ENCODE measurements at regions not wholly inside any gene's neighbourhood (a gene's known extent, or its start where the extent isn't known, plus 50 kb on each side); places are given as distances from the start of the nearest gene placed in this dataset.

- no peak overlapping the region for H3K27ac Mint-ChIP-seq
Measured at GRCh38 chr18:55866886-55867285, 278.9 kb upstream of the TCF4 start.

GRCh38 chr18:55866006-55866405, 278.0 kb upstream of the TCF4 start:
- no peak for DNase-seq (ENCODE audit: low spot score in 2 of 2)
- ATAC-seq (ENCODE audit: low read depth) = no peak

More at GRCh38 chr18:55866886-55867285, 278.9 kb upstream of the TCF4 start:
- DNase-seq (ENCODE audit: low spot score in 2 of 2) (no peak), ATAC-seq (ENCODE audit: low read depth) (no peak)
- no peak overlapping the region for H3K4me3 Mint-ChIP-seq
- H3K27me3 Mint-ChIP-seq = no peaks in the 10 kb centered on the region
- no peaks in the 10 kb centered on the region for H3K36me3 Mint-ChIP-seq
- H3K9me3 Mint-ChIP-seq = no peaks in the 10 kb centered on the region
- no peaks in the 10 kb centered on the region for H3K4me1 Mint-ChIP-seq

DNA sequence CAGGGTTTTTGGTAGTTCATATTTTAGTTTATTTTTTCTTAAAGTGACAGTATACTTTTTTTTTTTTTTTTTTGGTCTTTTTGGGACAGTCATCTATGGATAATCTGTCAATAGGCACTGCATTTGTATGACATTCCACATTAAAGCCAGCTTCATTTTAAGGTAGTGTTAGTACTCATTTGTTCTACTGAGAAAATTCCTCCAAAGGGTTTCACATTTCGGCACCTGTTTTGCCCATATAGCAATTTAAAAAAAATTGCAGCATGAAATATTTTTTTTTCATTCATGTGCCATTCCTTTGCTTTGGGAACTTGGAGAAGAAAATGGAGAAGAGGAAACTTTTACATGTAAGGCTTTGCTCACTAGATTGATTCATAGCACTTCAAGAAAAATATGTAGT, 276.3 kb upstream of the TCF4 start:
- H3K27ac Mint-ChIP-seq = no peak overlapping the region
- DNase-seq (ENCODE audit: low spot score in 2 of 2) = no peak

More at GRCh38 chr18:55866006-55866405, 278.0 kb upstream of the TCF4 start:
- Mint-ChIP-seq H3K9me3 (no peaks in the 10 kb centered on the region), H3K4me3 (no peak overlapping the region), H3K27ac (no peak overlapping the region), H3K4me1 (no peaks in the 10 kb centered on the region), H3K36me3 (no peaks in the 10 kb centered on the region), H3K27me3 (no peaks in the 10 kb centered on the region)

DNA sequence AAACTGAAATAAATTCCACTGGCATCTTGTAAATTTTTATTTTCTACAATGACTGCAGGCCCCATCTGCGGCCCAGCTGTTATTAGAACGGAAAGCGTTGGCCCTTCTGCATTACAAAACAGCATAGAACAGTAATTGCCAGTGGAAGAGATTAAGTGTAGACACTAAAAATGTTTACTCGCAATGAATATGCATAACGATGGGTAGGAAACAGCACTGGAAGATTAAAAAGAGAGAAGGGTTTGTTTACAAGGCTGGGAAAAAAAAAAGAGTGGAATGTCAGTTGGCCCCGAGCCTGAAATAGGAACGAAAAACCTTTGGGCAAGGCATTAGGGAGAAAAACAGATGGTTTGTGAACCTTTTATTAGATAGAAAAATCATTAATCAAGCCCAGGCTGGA, 275.9 kb upstream of the TCF4 start:
- Mint-ChIP-seq H3K4me1 (peaks cover 3% of the 10 kb centered on the region), H3K27ac (no peak overlapping the region), H3K36me3 (no peaks in the 10 kb centered on the region), H3K4me3 (no peak overlapping the region), H3K9me3 (no peaks in the 10 kb centered on the region), H3K27me3 (peaks cover 4% of the 10 kb centered on the region)
- no peak for DNase-seq (ENCODE audit: low spot score in 2 of 2)
- ATAC-seq (ENCODE audit: low read depth) = no peak

More for the DNA sequence above, 276.3 kb upstream of the TCF4 start:
- H3K9me3 Mint-ChIP-seq = no peaks in the 10 kb centered on the region
- no peaks in the 10 kb centered on the region for H3K36me3 Mint-ChIP-seq
- H3K4me1 Mint-ChIP-seq = no peaks in the 10 kb centered on the region
- H3K4me3 Mint-ChIP-seq = no peak overlapping the region
- ATAC-seq (ENCODE audit: low read depth) = no peak
- H3K27me3 Mint-ChIP-seq = peaks cover 2% of the 10 kb centered on the region

DNA sequence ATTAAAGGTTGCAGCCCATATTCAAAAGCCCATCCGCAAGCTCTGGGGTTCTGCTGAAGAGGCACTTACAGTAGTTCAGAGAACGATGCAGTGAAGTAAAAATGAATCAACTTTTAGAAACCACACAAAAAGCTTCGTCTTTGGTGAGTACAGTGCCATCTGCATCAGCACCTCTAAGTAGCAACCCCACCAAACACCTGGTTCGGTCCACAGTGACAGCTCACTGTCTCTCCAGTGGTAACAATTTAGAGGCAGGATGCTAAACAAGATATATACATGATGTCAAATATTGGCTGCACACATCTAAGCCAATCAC, 275.4 kb upstream of the TCF4 start:
- ATAC-seq (ENCODE audit: low read depth) (no peak), DNase-seq (ENCODE audit: low spot score in 2 of 2) (no peak)
- H3K27ac Mint-ChIP-seq = no peak overlapping the region
- H3K4me3 Mint-ChIP-seq = no peak overlapping the region
- peaks cover 3% of the 10 kb centered on the region for H3K4me1 Mint-ChIP-seq
- no peaks in the 10 kb centered on the region for H3K36me3 Mint-ChIP-seq
- H3K9me3 Mint-ChIP-seq = no peaks in the 10 kb centered on the region
- H3K27me3 Mint-ChIP-seq = peaks cover 4% of the 10 kb centered on the region

- ATAC-seq (ENCODE audit: low read depth) (no peak), DNase-seq (ENCODE audit: low spot score in 2 of 2) (no peak)
- Mint-ChIP-seq H3K27me3 (peaks cover 4% of the 10 kb centered on the region), H3K27ac (no peak overlapping the region), H3K36me3 (no peaks in the 10 kb centered on the region), H3K9me3 (no peaks in the 10 kb centered on the region), H3K4me3 (no peak overlapping the region), H3K4me1 (peaks cover 3% of the 10 kb centered on the region)
Measured at GRCh38 chr18:55862693-55863390, 274.9 kb upstream of the TCF4 start.

DNA sequence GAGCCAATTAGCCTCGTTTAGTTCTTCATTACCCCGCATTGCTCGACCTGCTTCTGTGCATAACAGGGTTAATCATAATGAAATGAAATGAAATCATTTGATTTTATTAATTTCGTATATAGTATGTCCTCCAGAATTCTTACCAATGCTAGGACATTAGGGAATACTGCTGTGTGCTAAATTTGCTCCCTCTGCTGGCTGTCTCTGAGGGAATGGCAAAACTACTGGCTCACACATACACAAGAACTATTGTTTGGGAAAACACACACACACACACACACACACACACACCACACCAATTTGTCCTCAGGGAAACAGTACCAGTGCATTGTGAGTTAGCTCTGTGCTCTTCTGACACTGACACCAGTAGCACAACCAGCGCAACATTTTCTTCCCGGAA, 273.3 kb upstream of the TCF4 start:
- H3K9me3 Mint-ChIP-seq = no peaks in the 10 kb centered on the region
- peaks cover 4% of the 10 kb centered on the region for H3K27me3 Mint-ChIP-seq
- ATAC-seq (ENCODE audit: low read depth) (no peak), DNase-seq (ENCODE audit: low spot score in 2 of 2) (no peak)
- H3K4me3 Mint-ChIP-seq = no peak overlapping the region
- H3K36me3 Mint-ChIP-seq = no peaks in the 10 kb centered on the region
- peaks cover 3% of the 10 kb centered on the region for H3K4me1 Mint-ChIP-seq
- H3K27ac Mint-ChIP-seq = no peak overlapping the region

DNA sequence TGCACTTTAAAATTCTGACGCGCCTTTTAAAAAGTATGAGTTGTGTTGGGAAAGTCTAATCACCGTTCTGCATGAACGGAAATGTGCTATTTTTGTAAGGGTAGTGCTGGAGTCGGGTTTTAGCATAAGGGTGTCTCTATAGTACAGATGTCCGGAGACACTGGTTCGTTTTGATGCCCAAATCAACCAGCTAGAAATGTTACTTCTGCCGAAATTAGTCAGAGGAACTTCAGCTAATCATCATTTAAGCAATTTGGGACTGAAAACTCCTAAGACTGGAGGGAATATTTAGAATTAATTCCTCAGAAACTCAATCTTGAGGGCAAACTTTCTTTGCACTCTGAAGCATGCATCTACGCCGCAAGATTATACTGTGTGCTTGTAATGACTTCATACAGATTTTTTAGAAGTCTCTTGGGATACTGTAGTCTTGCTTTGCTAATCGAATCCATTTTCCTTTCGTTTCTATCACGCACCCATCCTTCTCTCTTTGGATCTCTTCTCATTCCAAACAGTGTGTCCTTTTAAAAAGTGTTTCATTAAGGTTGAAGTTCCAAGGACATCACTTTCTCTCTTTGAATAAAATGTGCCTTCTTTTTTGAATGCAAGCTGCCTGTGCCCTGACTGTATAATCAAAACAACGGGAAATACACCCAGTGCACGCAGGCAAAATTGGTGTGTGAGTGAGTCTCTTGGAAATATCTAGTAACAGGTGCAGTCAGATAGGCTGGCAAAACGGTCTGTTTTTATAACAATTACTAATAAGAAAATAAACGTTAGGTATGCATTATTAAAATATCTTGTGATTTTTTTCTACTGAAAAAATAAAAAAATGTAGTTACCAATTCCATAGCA, 270.9 kb upstream of the TCF4 start:
- no peak for DNase-seq (ENCODE audit: low spot score in 2 of 2)
- Mint-ChIP-seq H3K4me3 (peak overlapping the region; percentile 59), H3K27ac (no peak overlapping the region), H3K4me1 (peaks cover 6% of the 10 kb centered on the region), H3K9me3 (no peaks in the 10 kb centered on the region), H3K36me3 (no peaks in the 10 kb centered on the region), H3K27me3 (peaks cover 4% of the 10 kb centered on the region)
- no peak for ATAC-seq (ENCODE audit: low read depth)

- no peaks in the 10 kb centered on the region for H3K36me3 Mint-ChIP-seq
- peaks cover 4% of the 10 kb centered on the region for H3K27me3 Mint-ChIP-seq
- ATAC-seq (ENCODE audit: low read depth) (no peak), DNase-seq (ENCODE audit: low spot score in 2 of 2) (no peak)
- no peak overlapping the region for H3K4me3 Mint-ChIP-seq
- no peaks in the 10 kb centered on the region for H3K9me3 Mint-ChIP-seq
- H3K27ac Mint-ChIP-seq = no peak overlapping the region
- peaks cover 6% of the 10 kb centered on the region for H3K4me1 Mint-ChIP-seq
Measured at GRCh38 chr18:55857956-55858355, 270.0 kb upstream of the TCF4 start.

GRCh38 chr18:55857409-55857808, 269.4 kb upstream of the TCF4 start:
- ATAC-seq (ENCODE audit: low read depth) = no peak
- Mint-ChIP-seq H3K27me3 (peaks cover 4% of the 10 kb centered on the region), H3K36me3 (no peaks in the 10 kb centered on the region), H3K9me3 (no peaks in the 10 kb centered on the region), H3K27ac (no peak overlapping the region), H3K4me3 (no peak overlapping the region), H3K4me1 (peaks cover 6% of the 10 kb centered on the region)
- no peak for DNase-seq (ENCODE audit: low spot score in 2 of 2)

GRCh38 chr18:55856679-55857078, 268.7 kb upstream of the TCF4 start:
- peaks cover 6% of the 10 kb centered on the region for H3K4me1 Mint-ChIP-seq
- H3K4me3 Mint-ChIP-seq = no peak overlapping the region
- no peaks in the 10 kb centered on the region for H3K36me3 Mint-ChIP-seq
- no peaks in the 10 kb centered on the region for H3K9me3 Mint-ChIP-seq
- DNase-seq (ENCODE audit: low spot score in 2 of 2) = no peak
- no peak for ATAC-seq (ENCODE audit: low read depth)
- no peak overlapping the region for H3K27ac Mint-ChIP-seq
- peaks cover 4% of the 10 kb centered on the region for H3K27me3 Mint-ChIP-seq

DNA sequence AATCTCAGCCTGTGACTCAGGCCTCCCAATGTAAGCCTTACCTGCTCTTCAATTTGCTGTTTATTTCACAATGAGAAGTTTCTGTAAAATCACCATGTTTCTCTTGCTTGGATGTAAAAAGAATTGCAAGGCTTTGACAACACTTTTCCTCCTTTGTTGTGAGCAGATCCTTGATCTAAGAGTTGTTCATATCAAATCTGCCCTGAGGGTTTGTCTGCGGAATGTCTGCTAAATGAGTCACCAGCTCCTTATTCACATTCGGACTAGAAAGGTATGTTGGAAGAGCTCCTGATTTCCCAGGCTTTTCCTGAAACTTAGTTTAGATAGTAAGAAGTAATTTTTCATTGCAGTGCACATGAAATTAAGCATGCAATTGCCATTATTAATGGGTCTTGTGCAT, 268.2 kb upstream of the TCF4 start:
- peaks cover 6% of the 10 kb centered on the region for H3K4me1 Mint-ChIP-seq
- ATAC-seq (ENCODE audit: low read depth) (no peak), DNase-seq (ENCODE audit: low spot score in 2 of 2) (no peak)
- H3K4me3 Mint-ChIP-seq = no peak overlapping the region
- no peaks in the 10 kb centered on the region for H3K36me3 Mint-ChIP-seq
- H3K27me3 Mint-ChIP-seq = peaks cover 4% of the 10 kb centered on the region
- H3K27ac Mint-ChIP-seq = no peak overlapping the region
- H3K9me3 Mint-ChIP-seq = no peaks in the 10 kb centered on the region

GRCh38 chr18:55853268-55853667, 265.3 kb upstream of the TCF4 start:
- DNase-seq (ENCODE audit: low spot score in 2 of 2) = no peak
- Mint-ChIP-seq H3K27me3 (no peaks in the 10 kb centered on the region), H3K4me1 (peaks cover 4% of the 10 kb centered on the region), H3K9me3 (no peaks in the 10 kb centered on the region), H3K27ac (no peak overlapping the region), H3K36me3 (no peaks in the 10 kb centered on the region), H3K4me3 (no peak overlapping the region)
- no peak for ATAC-seq (ENCODE audit: low read depth)

DNA sequence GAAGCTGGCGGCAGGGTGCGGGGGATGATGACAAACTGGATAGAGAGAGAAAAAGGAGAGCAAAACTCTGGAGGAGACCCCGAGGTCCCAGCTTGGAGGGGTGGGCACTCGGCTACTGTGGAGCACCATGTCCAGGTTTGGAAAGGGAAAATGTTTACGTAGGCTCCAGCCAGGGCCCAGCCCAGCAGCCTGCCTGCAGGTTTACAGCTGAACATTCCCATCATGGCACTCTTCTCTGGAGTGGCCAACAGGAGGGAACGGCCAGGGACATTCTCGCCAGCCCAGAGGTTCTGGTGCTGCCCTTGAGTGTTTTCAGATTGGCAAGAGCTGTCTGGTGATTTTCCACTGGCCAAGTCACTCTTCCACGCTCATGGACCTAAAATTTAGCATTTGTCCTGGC, 262.9 kb upstream of the TCF4 start:
- Mint-ChIP-seq H3K27me3 (no peaks in the 10 kb centered on the region), H3K36me3 (no peaks in the 10 kb centered on the region), H3K4me3 (no peak overlapping the region), H3K9me3 (no peaks in the 10 kb centered on the region), H3K27ac (no peak overlapping the region), H3K4me1 (peaks cover 4% of the 10 kb centered on the region)
- ATAC-seq (ENCODE audit: low read depth) = no peak
- DNase-seq (ENCODE audit: low spot score in 2 of 2) = no peak

- H3K27me3 Mint-ChIP-seq = no peaks in the 10 kb centered on the region
- H3K27ac Mint-ChIP-seq = no peak overlapping the region
- no peaks in the 10 kb centered on the region for H3K36me3 Mint-ChIP-seq
- DNase-seq (ENCODE audit: low spot score in 2 of 2) = no peak
- no peaks in the 10 kb centered on the region for H3K4me1 Mint-ChIP-seq
- H3K4me3 Mint-ChIP-seq = no peak overlapping the region
- no peak for ATAC-seq (ENCODE audit: low read depth)
- no peaks in the 10 kb centered on the region for H3K9me3 Mint-ChIP-seq
Measured at GRCh38 chr18:55849391-55849790, 261.4 kb upstream of the TCF4 start.

All from memory B cell (primary cell).